ENCODE measurements at regions not wholly inside any gene's neighbourhood (a gene's known extent, or its start where the extent isn't known, plus 50 kb on each side); places are given as distances from the start of the nearest gene placed in this dataset.

GRCh38 chr2:67878743-67879142 lies 184.1 kb downstream of the C1D start:
- no peak overlapping the region for H3K4me3 ChIP-seq (replicated peaks in 1 of 2; ENCODE audit: low read depth in 1 of 2, low read length in 2 of 2)
- H3K79me2 ChIP-seq (ENCODE audit: insufficient read depth, low read length) = no peaks in the 10 kb centered on the region
- intact Hi-C loops (cut with micrococcal nuclease) = no loop called here
- H3K4me2 ChIP-seq (ENCODE audit: low read length) = no peak overlapping the region
- BruUV-seq (replicated peaks) = no TSS peak
- CTCF ChIA-PET = no interaction called here
- H3K9me3 ChIP-seq (ENCODE audit: control insufficient read depth in 1 of 2, insufficient read depth in 1 of 2, low read depth in 1 of 2, low read length in 2 of 2) = no peaks in the 10 kb centered on the region
- H3K27me3 ChIP-seq (ENCODE audit: insufficient read depth, low read length) = peaks cover 9% of the 10 kb centered on the region; the same call in 1 of the 2 replicates
- RAD21 ChIA-PET (ENCODE audit: low non-redundant PET in 1 of 2, low total read pairs in 2 of 2, uncharacterized antibody in 2 of 2, unreplicated experiment in 2 of 2) = no interaction called here
- no peak for ATAC-seq
- no peak for DNase-seq (ENCODE audit: low read depth, low spot score)
- no peaks in the 10 kb centered on the region for H3K4me1 ChIP-seq (ENCODE audit: control insufficient read depth in 1 of 2, insufficient read depth in 2 of 2, low read length in 2 of 2)
- H4K20me1 ChIP-seq (ENCODE audit: insufficient read depth) = no peaks in the 10 kb centered on the region
- POLR2A ChIA-PET = no interaction called here
- no peak overlapping the region for H3K9ac ChIP-seq (ENCODE audit: low read length)
- H3K27ac ChIP-seq (ENCODE audit: low read depth, low read length) = no peak overlapping the region
- no peaks in the 10 kb centered on the region for H3K9me2 ChIP-seq (ENCODE audit: insufficient read depth)
- TF ChIP-seq ZNF274 (IDR thresholded peaks at IDR 0.05; ENCODE audit: low read depth, low read length) (no peak), CTCF (IDR thresholded peaks at IDR 0.05 in 2 of 3, conservative IDR thresholded peaks at IDR 0.05 in 1 of 3; ENCODE audit: borderline replicate concordance in 1 of 3, insufficient read depth in 1 of 3, low read depth in 2 of 3, low read length in 2 of 3) (no peak), FOSL1 (IDR thresholded peaks at IDR 0.05; ENCODE audit: low read depth) (no peak), YY1 (IDR thresholded peaks at IDR 0.05; ENCODE audit: extremely low read depth, insufficient replicate concordance, low read depth, low read length) (no peak), MAX (IDR thresholded peaks at IDR 0.05) (no peak), SRF (IDR thresholded peaks at IDR 0.05; ENCODE audit: low read depth) (no peak), EZH2 (IDR thresholded peaks at IDR 0.05) (no peak), ATF3 (IDR thresholded peaks at IDR 0.05) (no peak), TCF7L2 (IDR thresholded peaks at IDR 0.05; ENCODE audit: borderline replicate concordance, extremely low read depth, insufficient read depth, insufficient read length) (no peak), RAD21 (IDR thresholded peaks at IDR 0.05; ENCODE audit: low read depth) (no peak), ELF1 (IDR thresholded peaks at IDR 0.05; ENCODE audit: borderline replicate concordance, low read depth) (no peak), EZH2phosphoT487 (IDR thresholded peaks at IDR 0.05; ENCODE audit: borderline replicate concordance) (no peak), SIN3A (IDR thresholded peaks at IDR 0.05; ENCODE audit: low read depth) (no peak), SP1 (IDR thresholded peaks at IDR 0.05; ENCODE audit: low read depth) (no peak), CBX3 (IDR thresholded peaks at IDR 0.05; ENCODE audit: low read depth) (no peak), POLR2A (IDR thresholded peaks at IDR 0.05; ENCODE audit: borderline replicate concordance, extremely low read depth, insufficient read depth, insufficient read length) (no peak), EGR1 (IDR thresholded peaks at IDR 0.05; ENCODE audit: low read depth) (no peak), POLR2AphosphoS5 (IDR thresholded peaks at IDR 0.05; ENCODE audit: low read depth, low read length) (no peak)
- H3K36me3 ChIP-seq (ENCODE audit: control insufficient read depth in 1 of 2, insufficient read depth in 2 of 2, low read length in 2 of 2) = no peaks in the 10 kb centered on the region
- no peak overlapping the region for H2AFZ ChIP-seq (ENCODE audit: low read depth, low read length, poor library complexity, severe bottlenecking)

All from HCT116 (cell line).